Astrocyte (in vitro differentiated cells and primary cell): ENCODE measurements at regions not wholly inside any gene's neighbourhood (a gene's known extent, or its start where the extent isn't known, plus 50 kb on each side); places are given as distances from the start of the nearest gene placed in this dataset.

Experiments
- EZH2 ChIP-seq: IDR thresholded peaks from 2 replicates; pipeline ENCODE4 v1.6.1; 2012; ENCODE audit warnings: mild to moderate bottlenecking, low read length, inconsistent platforms; ENCODE audit not compliant: insufficient read depth
- TF ChIP-seq, protein P1 (sequence below): IDR thresholded peaks from 2 replicates; pipeline ENCODE4 v1.5.1; 2011; ENCODE audit warnings: low read depth, mild to moderate bottlenecking, inconsistent platforms, low read length, moderate library complexity; ENCODE audit not compliant: insufficient read depth

DNA sequence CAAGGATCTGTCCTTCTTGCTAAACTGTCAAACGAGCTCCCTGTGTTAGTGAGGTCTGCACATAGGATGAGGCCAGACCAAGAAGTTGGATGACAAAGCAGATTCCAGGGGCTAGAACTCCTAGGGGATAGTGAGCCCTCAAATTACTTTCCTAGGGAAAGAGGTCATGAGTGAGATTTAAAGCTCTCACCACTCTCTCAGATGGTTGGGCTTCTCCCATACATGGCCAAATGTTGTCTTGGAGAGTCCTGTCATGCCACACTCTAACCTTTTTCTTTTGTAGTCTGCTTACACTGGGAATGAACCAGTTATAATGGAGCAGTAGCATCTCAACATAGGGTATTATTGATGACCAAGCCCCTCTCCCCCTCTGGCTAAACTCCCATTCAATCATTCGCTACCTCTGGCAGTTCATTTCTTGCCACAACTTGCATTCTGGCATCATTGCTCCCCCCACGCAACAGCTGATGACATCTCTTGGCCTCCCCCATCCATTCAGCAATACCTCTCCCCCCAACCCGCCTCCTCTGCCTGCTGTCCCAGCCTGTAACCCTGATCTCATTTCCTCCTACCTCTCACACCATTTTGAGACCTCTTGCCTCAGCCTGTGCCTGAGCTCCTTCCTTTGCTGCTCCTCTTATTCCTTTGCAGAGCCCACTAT is 64.7 kb upstream of the CISTR start:
- TF ChIP-seq, protein P1, sequence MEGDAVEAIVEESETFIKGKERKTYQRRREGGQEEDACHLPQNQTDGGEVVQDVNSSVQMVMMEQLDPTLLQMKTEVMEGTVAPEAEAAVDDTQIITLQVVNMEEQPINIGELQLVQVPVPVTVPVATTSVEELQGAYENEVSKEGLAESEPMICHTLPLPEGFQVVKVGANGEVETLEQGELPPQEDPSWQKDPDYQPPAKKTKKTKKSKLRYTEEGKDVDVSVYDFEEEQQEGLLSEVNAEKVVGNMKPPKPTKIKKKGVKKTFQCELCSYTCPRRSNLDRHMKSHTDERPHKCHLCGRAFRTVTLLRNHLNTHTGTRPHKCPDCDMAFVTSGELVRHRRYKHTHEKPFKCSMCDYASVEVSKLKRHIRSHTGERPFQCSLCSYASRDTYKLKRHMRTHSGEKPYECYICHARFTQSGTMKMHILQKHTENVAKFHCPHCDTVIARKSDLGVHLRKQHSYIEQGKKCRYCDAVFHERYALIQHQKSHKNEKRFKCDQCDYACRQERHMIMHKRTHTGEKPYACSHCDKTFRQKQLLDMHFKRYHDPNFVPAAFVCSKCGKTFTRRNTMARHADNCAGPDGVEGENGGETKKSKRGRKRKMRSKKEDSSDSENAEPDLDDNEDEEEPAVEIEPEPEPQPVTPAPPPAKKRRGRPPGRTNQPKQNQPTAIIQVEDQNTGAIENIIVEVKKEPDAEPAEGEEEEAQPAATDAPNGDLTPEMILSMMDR = no peak
- TF ChIP-seq EZH2 = no peak
